HG03135 (cell line): ENCODE measurements at regions not wholly inside any gene's neighbourhood (a gene's known extent, or its start where the extent isn't known, plus 50 kb on each side); places are given as distances from the start of the nearest gene placed in this dataset.
"Not testable (repeated sequence)": the region's sequence is repeated elsewhere in the genome, so short reads cannot be mapped to it uniquely, and the experiment has no call there.

Source experiments
- ATAC-seq: cut with Tn5 transposase; IDR thresholded peaks from one replicate; pipeline ENCODE4 v1.9.1; 2021; ENCODE audit warnings: mild to moderate bottlenecking, moderate library complexity; ENCODE audit not compliant: unreplicated experiment

DNA sequence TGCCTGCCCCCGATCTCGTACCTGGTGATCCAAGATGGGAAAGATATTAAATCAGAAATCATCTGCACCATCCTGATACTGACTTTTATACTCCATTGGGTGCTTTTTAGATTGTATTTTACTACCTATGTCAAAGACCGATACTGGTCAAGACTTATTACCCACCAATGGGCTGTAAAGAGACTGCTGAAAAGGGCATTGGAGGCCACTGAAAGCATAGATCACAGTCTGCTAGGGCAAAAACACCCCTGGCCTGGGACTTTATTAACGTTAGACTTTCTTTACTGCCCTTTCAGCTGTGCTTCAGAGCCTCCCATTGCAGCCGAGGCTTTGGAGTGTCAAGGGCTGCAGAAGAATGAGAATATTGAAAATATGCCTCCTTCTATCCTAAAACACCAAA is 472.8 kb upstream of the DDX18 start:
- ATAC-seq = no peak

DNA sequence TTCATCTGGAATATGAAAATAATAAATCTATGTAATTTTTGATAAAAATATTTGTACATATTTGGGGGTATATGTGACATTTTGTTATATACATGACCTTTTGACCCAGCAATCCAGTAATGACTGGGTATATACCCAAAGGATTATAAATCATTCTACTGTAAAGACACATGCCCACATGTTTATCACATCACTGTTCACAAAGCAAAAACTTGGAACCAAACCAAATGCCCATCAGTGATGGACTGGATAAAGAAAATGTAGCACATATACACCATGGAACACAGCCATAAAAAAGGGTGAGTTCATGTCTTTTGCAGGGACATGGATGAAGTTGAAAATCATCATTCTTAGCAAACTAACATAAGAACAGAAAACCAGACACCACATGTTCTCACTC is 472.1 kb upstream of the DDX18 start:
- no peak for ATAC-seq

DNA sequence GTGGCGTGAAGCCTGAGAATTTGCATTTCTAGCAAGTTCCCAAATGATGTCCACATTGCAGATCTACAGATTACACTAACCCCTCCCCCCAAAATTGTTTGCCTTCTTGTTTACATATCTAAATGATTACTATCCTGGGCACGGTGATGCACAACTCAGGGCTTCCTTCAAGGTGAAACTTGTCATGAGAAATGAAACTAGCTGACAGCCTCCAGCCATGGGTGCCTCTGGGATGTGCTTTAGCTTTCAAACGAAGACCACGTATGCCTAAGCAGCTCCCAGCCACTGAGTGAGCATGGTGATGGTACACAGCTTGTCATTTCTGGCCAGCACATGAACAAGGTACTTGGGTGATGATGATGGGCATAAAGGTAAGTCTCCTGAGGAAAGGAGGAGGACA is 464.8 kb upstream of the DDX18 start:
- ATAC-seq = no peak

DNA sequence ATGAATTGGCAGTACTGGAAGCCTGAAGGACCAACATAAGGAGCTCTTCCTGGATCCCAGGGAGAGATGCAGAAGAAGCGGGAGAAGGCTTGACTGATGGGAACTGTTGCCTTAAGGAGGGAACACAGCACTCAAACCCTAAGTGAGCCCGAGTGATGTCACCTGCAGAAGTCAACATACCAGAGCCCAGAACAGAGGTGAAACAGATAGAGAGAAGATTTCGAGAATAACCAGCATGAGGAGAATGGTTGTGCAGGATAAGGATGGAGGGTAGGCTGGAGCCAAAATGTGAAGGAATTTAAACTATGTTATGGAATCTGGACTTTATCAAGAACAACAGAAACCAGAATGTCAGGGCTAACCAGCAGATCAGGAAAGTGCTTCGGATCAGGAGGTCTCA is 463.1 kb upstream of the DDX18 start:
- ATAC-seq = no peak

DNA sequence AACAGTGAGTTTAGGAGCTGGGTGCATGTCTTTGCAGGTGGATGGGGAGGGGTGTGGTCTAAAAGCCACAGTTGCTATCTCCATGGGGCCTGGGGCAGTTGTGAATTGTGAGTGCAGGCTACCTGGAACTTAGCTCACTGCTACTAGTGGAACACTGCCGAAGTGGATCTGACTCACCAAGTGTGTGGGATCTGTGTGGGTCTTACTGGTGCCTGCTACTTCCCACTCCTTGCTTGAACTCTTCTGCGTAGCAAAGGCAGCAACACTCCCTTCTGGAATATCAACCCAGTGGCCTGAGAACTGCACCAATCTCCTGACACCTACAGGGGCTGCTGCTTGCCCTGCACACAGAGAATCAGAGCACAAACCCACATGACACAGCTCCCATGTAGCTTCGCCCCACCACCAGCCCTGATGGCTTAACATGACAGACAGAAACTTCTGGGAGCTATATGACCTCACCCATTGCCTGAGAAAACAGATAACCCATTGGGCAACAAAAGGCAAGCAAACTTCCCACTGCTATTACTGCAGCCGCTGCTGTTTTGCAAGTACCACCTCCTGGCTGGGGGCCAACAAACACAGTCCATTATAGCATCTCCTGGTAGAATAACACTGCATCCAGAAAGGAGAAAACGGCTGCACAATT is 455.1 kb upstream of the DDX18 start:
- ATAC-seq = no peak

DNA sequence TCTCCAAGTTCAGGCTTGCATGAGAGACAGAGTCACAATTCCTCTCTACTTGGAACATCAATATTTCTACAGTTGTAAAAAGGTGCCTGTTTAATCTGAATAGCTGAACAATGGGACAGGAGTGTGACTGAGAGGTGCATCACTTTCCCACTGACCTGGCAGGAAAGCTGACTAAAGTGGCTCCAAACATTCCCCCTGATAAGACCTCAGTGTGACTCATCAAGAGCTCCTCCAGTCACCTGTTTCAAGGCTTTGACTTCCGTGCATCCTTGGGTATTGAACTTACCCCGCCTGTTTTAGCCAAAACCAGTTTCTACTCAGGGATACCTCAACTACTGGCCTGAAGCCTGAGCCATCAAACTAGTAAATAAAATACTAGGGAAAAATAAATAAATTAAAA is 453.9 kb upstream of the DDX18 start:
- no peak for ATAC-seq

DNA sequence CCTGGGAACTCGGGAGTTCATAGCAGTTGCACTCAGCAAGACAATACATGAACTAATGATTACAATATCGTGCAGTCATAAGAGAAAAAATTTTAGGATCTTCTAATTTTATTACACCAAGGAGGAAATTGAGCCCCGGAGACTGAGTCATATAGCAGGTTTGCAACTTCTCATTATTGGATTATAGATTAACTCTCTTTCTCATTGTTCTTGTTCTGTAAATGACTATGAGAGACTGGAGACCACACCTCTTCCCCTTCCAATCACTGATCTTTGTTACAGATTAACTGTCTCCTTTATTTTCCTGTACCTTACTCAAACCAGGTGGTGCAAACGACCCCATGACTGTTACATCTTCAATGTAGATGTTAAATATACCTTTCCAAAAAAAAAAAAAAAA is 435.8 kb upstream of the DDX18 start:
- peak; percentile 90 for ATAC-seq

DNA sequence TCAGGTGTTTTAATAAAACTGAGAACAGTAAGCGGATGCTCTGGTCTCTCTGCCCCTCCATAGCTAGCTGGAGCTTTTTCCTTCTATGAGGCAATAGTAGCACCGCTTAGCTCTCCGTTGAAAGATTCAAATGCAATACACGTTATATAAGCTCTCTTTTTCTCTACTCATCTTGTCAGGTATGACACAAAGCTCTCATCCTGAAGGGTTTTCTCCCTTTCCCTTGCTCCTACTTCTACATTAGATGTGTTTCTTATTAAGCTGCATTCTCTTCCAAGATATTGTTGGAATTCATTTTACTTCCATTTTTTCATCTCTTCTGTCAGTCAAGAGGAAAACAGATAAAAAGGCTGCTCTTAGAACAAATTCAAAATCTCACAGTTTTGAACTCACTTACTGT is 434.6 kb upstream of the DDX18 start:
- ATAC-seq = no peak

GRCh38 chr2:117383997-117384396 is 430.5 kb upstream of the DDX18 start:
- ATAC-seq = not testable (repeated sequence)

- no peak for ATAC-seq
Measured at GRCh38 chr2:117396161-117396560, 418.3 kb upstream of the DDX18 start.

DNA sequence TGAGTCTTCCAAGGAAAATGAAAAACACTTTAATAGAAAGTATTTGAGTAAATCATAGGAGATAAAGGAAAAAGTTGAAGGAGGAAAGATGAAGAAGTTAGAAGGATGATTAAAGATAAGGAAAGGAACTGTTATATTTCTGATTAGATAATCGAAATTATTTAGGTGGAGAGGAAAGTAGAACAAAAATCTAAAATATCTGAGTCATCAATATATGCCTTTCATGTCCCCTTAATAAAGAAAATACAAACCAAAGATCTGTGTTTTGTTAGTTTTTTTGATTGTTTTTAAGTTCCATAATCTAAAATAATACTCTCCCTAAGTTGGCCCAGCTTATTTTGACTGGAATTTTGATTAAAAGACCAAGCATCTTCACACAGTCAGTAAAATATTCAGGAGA is 412.9 kb upstream of the DDX18 start:
- no peak for ATAC-seq

- no peak for ATAC-seq
Measured at GRCh38 chr2:117406443-117406842, 408.0 kb upstream of the DDX18 start.

- no peak for ATAC-seq
Measured at GRCh38 chr2:117407746-117408145, 406.7 kb upstream of the DDX18 start.

DNA sequence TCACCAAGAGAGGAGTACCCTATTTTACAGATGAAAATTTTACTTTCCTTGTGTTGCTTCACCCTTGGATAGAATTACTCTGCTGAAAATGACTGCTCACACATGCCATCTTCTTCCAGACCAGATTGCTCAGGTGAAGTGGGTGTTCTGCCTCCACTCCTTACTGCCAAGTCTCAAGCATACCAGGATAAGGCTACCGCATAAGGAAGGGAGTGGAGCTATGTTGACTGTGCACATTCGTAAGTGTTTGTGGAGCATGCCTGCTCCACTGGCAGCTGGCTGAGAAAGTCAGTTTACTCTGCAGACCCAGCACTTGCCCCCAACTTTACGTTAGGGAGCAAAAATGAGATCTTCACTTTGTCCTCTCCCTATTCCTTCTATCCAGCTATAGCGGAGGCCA is 405.0 kb upstream of the DDX18 start:
- ATAC-seq = no peak

- no peak for ATAC-seq
Measured at GRCh38 chr2:117411983-117412382, 402.5 kb upstream of the DDX18 start.

- ATAC-seq = no peak
Measured at GRCh38 chr2:117432746-117433145, 381.7 kb upstream of the DDX18 start.

DNA sequence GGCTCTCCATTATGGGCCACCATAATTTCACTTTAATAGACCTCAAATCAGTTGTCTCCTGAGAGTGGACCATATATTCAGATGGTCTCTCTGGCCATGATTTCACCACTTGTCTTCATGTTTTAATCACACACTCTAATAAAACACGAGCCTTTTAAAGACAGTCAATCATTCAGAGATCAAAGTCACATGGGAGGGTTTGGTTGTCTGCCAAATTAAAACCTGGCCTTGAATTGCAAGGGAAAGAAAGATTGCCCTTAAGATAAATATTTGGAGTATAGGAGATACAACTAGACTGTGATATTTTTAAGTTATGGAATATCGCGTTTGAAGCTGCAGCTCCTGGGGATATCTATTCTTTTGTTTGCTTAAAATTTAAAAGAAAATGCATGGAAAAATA is 377.8 kb upstream of the DDX18 start:
- ATAC-seq = no peak

DNA sequence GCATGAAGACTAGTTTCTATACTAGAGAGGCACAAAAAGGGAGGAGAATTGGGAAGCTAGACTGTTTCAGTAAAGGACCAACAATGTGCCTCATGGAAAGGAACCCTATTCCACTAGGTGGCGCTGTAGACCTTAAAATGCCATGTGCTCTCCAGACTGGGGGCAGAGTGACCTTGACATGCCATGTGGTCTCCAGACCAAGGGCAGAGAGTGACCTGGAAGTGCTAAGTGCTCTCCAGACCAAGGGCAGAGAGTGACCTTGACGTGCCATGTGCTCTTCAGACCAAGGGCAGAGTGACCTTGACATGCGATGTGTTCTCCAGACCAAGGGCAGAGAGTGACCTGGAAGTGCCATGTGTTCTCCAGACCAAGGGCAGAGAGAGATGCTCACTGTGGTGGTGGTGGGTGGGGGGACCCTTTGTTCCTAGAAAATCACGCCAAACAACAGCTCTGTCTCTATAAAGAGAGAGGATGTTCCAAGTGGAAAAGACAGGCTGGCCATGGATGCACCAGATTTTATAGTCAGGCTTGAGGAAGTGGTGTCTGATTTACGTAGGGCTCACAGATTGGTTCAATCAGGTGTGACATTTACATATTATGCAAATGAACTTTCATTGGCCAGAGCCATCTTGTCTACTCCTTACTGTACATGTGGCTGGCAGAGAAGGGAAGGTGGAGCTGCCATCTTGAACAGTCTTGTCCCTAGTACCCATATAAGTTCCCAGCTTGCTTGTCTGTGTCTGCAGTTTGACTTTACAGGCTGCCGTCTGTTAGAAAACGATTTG is 344.0 kb upstream of the DDX18 start:
- ATAC-seq = peak; percentile 67

DNA sequence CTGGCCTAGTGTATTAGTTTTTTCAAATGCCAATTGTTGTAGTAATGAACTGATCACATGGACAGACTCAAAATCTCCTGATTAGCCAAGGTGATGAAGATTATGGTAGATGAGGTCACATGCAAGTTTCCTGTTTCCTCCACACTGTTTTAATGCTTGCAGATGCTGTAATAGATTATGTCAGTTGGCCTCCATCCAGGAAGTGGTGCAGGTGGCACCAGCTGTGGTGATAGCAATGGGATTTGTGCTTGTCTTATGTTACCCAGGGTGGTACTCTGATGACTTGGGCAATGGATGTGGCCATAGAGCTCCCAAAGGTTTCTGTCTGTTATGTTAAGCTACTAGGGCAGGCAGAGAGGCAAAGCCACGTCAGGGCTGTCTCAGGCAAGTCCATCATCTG is 332.9 kb upstream of the DDX18 start:
- no peak for ATAC-seq

GRCh38 chr2:117485588-117485987 is 328.9 kb upstream of the DDX18 start:
- no peak for ATAC-seq

DNA sequence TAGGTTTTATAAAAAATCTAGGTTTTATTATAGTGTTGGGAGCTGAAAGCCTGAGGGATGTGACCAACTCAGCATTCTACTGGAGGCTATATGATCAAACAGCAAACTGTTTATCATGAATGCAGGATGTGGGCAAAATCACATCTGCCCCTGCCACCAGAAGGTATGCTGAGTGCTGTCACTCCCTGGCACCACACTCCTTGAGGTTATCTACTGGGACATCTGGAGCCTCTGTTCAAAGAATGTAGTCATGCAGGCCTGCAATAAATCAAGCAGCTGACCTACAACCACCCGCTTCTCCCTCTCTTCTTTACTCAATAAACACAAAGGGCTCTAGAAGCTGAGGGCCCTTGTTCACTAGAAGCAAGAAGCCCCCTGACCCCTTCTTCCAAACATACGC is 328.4 kb upstream of the DDX18 start:
- ATAC-seq = no peak

DNA sequence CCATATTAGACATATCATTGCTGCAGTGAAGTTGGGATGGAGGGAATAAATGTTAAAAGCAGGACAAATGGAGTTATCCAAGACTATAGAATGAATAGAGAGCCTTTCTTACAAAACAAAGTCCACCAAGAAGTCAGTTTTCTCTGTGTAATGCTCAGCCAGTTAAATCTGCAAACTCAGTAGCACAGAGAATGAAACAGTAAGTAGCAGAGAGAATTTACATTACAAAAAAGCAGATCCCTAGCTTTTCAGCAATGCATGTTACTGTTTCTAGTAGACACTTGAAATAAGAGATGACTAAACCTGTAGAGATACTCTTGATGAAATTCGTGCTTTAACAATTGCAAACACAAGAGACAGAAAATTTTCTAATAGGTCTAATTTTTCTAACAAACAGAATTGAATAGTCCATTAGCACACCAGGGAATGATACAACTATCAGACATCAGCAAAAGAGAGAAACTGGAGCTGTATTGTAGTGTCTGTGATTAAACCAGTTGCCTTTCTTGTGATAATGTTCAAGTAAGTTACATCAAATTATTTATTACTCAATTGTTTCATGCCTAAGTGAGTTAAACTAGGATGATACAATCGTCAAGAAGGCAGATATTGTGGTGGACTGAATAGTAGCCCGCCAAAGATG is 322.2 kb upstream of the DDX18 start:
- no peak for ATAC-seq
